ENCODE measurements at regions not wholly inside any gene's neighbourhood (a gene's known extent, or its start where the extent isn't known, plus 50 kb on each side); places are given as distances from the start of the nearest gene placed in this dataset.

DNA sequence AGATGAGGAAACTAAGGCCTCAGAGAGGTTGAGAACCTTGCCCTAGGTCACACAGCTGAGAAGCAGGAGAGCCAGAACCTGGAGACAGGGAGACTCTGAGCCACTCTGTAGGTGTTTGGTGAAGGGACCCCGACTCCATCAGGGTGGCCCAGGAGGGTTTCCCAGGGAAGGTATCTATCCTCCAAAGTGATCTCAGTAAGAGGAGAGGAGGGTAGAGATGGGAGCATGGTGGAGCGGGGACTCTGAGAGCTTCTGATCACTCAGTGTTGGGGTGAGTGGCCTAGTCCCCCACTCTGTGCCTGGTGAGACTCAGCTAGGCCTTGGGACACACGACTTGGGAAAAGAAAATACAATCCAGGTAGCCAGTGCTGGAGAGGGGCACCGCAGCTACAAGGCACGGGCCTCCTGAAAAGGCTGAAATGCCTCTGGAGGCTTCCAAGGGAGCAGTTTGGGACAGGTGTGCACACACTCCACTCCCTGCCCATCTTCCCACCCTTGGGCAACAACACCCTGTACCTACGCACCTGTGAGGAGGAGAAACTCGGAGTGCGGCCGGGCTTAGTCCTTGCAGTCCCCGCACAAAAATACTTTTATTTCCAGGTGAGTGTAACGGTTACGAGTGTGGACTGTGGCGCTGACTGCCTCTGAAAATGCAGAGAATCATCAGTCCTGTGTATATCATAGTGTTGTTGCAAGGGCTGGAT is 80.8 kb downstream of the CAMK2N1 start:
- ATAC-seq (no peak), DNase-seq (no peak)
- ChIA-PET POLR2A (no interaction called here), CTCF (no interaction called here)
- H3K27me3 Mint-ChIP-seq: peaks cover 43% of the 10 kb centered on the region
- H3K4me1 Mint-ChIP-seq (ENCODE audit: low read depth): no peaks in the 10 kb centered on the region
- H3K27ac Mint-ChIP-seq: no peak overlapping the region
- H3K9me3 Mint-ChIP-seq: no peaks in the 10 kb centered on the region
- no peak overlapping the region for H3K4me3 Mint-ChIP-seq
- TF ChIP-seq, protein P1, sequence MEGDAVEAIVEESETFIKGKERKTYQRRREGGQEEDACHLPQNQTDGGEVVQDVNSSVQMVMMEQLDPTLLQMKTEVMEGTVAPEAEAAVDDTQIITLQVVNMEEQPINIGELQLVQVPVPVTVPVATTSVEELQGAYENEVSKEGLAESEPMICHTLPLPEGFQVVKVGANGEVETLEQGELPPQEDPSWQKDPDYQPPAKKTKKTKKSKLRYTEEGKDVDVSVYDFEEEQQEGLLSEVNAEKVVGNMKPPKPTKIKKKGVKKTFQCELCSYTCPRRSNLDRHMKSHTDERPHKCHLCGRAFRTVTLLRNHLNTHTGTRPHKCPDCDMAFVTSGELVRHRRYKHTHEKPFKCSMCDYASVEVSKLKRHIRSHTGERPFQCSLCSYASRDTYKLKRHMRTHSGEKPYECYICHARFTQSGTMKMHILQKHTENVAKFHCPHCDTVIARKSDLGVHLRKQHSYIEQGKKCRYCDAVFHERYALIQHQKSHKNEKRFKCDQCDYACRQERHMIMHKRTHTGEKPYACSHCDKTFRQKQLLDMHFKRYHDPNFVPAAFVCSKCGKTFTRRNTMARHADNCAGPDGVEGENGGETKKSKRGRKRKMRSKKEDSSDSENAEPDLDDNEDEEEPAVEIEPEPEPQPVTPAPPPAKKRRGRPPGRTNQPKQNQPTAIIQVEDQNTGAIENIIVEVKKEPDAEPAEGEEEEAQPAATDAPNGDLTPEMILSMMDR (IDR thresholded peaks at IDR 0.05): no peak
- no peaks in the 10 kb centered on the region for H3K36me3 Mint-ChIP-seq (ENCODE audit: low read depth)
- intact Hi-C loops (cut with micrococcal nuclease): no loop called here
